ENCODE measurements at regions not wholly inside any gene's neighbourhood (a gene's known extent, or its start where the extent isn't known, plus 50 kb on each side); places are given as distances from the start of the nearest gene placed in this dataset.

DNA sequence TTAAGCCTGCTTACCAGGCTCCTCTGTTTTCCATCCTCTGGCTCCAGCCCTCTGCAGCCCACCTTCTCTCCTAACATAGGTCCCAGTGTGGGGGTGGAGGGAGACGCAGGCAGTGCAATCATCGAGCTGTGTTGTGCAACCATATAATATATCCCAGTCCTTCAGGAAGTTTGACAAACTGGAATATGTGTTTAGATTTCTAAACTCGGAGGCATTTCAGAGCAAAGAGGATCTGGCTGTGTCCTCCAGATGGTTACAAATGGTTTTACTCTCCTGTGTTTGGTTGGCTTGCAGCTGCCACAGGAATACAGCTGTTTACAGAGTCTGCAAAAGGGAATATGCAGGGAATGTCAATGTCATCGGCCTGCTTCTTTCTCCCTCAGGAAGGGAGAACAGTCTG is 195.3 kb upstream of the LNX1 start:
- no peak for TF ChIP-seq ZNF274 (IDR thresholded peaks at IDR 0.05; ENCODE audit: low read depth, low read length)
- no peak for TF ChIP-seq YY1 (IDR thresholded peaks at IDR 0.05; ENCODE audit: insufficient read depth, insufficient read length)
